GM19043 (cell line): ENCODE measurements at regions not wholly inside any gene's neighbourhood (a gene's known extent, or its start where the extent isn't known, plus 50 kb on each side); places are given as distances from the start of the nearest gene placed in this dataset.
"Not testable (repeated sequence)": the region's sequence is repeated elsewhere in the genome, so short reads cannot be mapped to it uniquely, and the experiment has no call there.

Source experiments
- ATAC-seq: cut with Tn5 transposase; IDR thresholded peaks from one replicate; pipeline ENCODE4 v1.9.1; 2021; ENCODE audit warnings: low read depth; ENCODE audit not compliant: unreplicated experiment

DNA sequence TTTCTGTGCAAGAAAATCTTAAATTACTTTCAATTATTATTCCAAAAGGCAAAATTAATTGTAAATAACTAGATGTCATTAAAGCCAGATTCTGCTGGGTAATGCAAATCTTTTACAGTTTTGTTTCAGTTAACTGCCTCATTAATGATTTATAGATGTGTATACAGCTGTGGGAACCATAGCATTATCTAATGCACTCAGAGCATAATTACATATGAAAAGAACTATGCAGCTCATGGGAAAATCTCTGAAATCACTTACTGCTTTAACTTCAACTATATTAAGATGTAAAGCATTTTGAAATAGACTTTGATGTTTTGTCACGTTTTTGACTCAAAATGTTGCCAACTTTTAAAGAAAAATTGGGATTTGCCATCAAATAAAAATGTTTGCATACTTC is 630.3 kb upstream of the KLHL4 start:
- no peak for ATAC-seq

GRCh38 chrX:86910027-86910426 is 607.6 kb upstream of the KLHL4 start:
- no peak for ATAC-seq

DNA sequence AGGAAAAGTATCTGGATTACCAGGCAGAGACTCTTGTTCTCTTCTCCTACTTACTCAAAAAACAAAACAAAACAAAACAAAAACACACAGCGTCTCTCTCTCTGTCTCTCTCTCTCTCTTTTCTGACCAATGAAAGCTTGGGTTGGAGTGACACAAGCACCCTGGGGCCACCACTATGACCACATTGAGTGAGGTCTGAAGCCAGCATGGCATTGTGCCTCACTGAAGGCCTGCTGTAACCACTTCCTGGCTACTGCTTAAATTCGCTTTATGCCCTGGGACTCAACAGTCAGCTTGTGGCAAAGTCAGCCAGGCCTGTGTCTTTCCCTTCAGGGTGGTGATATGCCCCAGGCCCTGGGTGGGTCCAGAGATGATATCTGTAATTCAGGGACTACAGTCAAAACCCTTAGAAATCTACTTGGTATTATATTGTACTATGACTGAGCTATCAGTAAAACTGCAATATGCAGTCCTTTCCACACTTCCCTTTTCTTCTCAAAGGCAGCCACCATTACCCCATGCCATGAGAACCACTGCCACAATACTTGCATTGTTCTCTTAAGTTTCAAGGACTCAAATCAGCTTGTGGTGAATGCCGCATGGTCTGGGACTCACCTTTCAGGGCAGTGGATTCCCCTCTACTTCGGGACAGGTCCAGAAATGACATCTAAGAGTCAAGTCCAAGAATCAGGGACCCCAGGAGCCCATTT is 606.8 kb upstream of the KLHL4 start:
- ATAC-seq: no peak

DNA sequence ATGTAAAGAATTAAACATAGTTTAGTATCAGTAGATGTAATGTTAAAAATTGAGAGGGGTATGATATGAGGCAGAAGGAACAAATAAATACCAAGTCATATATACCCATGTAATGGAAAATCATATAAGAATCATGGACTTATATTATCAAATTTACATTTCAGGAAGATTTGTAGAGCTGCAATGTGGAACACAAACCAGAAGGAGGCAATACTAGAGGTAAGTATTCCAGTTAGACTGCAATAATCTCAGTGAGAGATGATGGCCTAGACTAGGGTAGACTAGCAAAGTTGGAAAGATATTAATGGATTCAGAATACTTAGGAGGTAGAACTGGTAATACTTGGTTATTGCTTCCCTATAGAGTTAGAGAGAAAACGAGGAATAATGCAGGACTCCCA is 603.0 kb upstream of the KLHL4 start:
- no peak for ATAC-seq

- no peak for ATAC-seq
Measured at GRCh38 chrX:86917959-86918358, 599.6 kb upstream of the KLHL4 start.

- ATAC-seq: no peak
Measured at GRCh38 chrX:86930419-86930818, 587.2 kb upstream of the KLHL4 start.

DNA sequence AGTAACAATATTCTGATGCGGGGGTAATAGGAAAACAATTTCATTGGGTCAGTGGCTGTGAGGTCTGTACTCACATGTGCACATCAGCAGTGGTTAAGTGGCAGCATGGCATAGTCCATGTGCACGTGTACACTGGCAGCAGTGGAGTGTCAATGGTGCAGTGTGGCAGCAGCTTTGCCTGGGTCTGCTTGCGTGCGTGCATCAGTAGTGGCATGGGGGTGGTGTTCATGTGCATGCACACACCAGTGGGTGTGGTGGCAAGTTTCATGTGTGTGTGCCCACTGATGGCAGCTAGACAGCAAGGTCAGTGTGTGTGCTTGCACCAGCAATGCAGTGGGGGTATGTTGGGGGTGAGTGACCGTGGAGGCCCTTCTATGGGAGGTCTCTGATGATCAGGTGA is 581.6 kb upstream of the KLHL4 start:
- no peak for ATAC-seq

DNA sequence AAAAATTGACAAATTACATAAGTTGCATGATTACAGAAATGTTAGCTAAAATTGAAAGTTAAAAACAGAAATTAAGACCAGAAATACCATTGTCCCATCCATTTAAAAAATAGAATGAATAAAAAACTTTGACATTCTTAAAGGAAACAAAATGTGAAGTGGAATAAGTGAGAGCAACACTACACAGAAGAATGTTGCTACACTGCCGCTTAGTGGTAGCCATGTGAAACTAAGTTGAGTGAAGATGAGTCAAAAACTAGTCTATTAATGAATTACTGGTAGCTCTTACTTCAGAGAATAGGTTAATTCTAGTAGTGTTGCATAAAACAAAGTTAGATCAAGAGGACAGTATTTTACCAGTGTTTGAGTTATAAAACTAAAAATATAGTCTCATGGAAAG is 571.0 kb upstream of the KLHL4 start:
- ATAC-seq: peak; percentile 75

GRCh38 chrX:86964321-86964720 is 553.3 kb upstream of the KLHL4 start:
- no peak for ATAC-seq

DNA sequence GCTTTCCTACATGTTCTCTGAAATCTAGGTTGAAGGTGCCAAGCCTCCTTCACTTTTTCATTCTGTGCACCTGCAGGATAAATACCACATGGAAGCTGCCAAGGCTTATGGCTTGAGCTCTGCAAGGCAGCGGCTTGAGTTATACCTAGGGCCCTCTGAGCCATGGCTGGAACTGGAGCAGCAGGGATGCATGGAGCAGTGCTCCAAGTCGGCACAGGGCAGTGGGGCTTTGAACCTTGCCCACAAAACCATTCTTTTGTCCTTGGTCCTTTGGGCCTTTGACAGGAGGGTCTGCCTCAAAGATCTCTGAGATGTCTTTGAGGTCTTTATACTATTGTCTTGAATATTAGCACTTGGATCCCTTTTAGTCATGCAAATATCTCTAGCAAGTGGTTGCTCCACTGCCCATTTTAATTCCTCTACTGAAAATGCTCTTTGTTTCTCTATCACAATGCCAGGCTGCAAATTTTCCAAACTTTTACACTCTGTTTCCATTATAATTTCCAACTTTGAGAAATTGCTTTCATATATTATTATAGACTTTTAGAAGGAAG is 536.2 kb upstream of the KLHL4 start:
- ATAC-seq: no peak

DNA sequence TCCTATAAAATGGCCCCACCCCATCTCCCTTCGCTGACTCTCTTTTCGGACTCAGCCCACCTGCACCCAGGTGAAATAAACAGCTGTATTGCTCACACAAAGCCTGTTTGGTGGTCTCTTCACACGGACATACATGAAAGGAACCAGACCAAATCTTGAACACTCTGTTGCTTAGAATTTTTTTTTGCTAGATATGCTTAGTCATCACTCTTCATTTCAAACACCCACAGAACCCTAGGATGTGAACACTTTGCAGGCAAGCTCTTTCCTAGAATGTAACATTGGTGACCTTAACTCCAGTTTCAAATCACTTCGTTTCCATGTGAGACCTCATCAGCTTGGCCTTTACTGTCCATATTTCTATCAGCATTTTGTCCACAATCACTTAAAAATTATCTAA is 530.3 kb upstream of the KLHL4 start:
- ATAC-seq: not testable (repeated sequence)

GRCh38 chrX:87003031-87003430 is 514.6 kb upstream of the KLHL4 start:
- ATAC-seq: no peak

DNA sequence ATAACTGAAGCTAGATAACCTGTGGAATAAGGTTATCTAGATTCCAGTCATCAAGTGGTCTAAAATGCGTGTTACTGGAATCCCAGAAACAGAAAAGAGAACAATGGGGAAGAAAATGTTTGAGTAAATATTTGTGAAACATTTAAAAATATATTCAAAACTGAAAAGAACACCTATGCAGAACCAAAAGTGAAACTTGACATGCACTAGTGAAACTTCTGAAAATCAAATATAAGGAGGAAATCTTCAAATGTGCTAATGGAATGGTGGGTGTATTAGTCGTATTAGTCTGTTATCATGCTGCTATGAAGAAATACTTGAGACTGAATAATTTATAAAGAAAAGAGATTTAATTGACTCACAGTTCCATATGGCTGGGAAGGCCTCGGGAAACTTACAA is 512.4 kb upstream of the KLHL4 start:
- no peak for ATAC-seq

DNA sequence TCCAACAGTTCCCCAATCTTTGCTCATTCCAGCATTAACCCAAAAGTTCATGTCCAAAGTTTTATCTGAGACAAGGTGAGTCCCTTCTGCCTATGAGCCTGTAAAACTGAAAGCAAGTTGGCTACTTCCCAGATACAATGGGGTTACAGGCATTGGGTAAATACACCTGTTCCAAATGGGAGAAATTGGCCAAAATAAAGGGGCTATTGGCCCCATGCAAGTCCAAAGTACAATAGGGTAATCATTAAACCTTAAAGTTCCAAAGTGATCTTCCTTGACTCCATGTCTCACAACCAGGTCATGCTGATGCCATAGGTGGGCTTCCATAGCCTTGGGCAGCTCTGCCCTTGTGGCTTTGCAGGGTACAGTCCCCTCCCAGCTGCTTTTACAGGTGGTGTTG is 511.7 kb upstream of the KLHL4 start:
- no peak for ATAC-seq

- no peak for ATAC-seq
Measured at GRCh38 chrX:87006561-87006960, 511.0 kb upstream of the KLHL4 start.

DNA sequence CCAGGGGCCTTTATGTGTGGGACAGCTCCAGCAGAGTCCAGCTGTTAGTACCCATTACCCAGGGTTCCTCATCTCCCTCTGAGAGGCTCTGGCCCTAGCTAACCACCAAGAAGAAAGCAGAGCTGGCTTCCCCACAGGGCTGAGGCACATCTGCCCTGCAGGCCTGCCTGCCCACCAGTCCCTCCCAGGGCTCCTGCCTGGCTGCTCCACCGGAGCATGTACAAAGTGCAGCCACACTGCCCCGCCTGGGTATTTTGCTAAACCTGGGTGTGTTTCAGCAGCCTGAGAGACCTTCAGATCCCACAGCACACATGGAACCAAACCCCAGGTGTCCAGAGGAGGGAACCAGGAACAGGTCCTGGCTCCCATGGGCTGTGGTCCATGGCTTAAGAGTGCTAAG is 500.4 kb upstream of the KLHL4 start:
- ATAC-seq: no peak

- ATAC-seq: not testable (repeated sequence)
Measured at GRCh38 chrX:87033115-87033514, 484.5 kb upstream of the KLHL4 start.

DNA sequence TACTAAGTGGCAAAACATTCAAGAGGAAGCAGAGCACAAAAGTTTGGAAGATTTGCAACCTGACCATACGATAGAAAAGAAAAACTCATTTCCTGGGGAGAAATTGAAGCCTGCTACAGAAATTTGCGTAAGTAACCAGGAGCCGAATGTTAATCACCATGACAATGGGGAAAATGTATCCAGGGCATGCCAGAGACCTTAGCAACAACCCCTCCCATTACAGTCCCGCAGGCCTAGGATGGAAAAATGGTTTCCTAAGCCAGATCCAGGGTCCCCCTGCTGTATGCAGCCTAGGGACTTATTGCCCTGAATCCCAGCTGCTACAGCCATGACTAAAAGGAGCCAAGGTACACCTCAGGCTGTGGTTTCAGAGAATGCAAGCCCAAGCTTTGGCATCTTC is 472.2 kb upstream of the KLHL4 start:
- no peak for ATAC-seq

DNA sequence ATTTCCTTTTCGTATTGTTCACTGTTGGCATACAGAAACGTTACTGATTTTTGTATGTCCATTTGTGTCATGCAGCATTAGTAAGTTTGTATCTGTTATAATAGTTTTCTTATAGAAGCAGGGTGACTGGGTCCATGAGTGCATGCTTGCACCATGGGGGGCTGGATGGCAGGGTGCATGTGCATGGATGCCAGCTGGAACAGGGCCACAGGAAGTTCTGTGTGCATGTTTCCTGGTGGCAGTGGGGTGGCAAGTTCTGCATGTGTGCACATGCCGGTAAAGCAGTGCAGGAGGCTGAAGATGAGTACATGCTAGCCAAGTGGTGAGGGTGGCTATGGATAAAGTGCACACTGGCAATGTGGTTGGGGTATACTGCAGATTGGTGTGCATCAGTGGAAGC is 468.0 kb upstream of the KLHL4 start:
- ATAC-seq: no peak

GRCh38 chrX:87063642-87064041 is 454.0 kb upstream of the KLHL4 start:
- ATAC-seq: no peak

GRCh38 chrX:87064502-87064901 is 453.1 kb upstream of the KLHL4 start:
- ATAC-seq: no peak

GRCh38 chrX:87067795-87068369 is 449.7 kb upstream of the KLHL4 start:
- ATAC-seq: no peak
